Endothelial cell of umbilical vein (primary cell): ENCODE measurements at regions not wholly inside any gene's neighbourhood (a gene's known extent, or its start where the extent isn't known, plus 50 kb on each side); places are given as distances from the start of the nearest gene placed in this dataset.

ENCODE experiments used
- BruUV-seq: library from RNA; stranded (reverse); fragments of 400-500 nt; replicated peaks from 2 replicates; lab custom pipeline; 2021; lab: Mats Ljungman, UMichigan
- CTCF ChIA-PET: fragments of 300-600, 350-600 bp; sonication (Branson Sonifier 250); formaldehyde crosslinking; loops from one replicate; lab custom pipeline; 2021; ENCODE audit warnings: antibody characterized with exemption, inconsistent platforms; lab: Charles Lee
- POLR2A ChIA-PET: fragments of 300-600, 350-600 bp; sonication (Branson Sonifier 250); formaldehyde crosslinking; loops from one replicate; lab custom pipeline; 2021; ENCODE audit warnings: antibody characterized with exemption, inconsistent platforms; lab: Charles Lee
- DNase-seq: peaks from one replicate; pipeline ENCODE4 v3.0.0-alpha.2; 2011; ENCODE audit warnings: low read depth, low spot score
- FAIRE-seq: peaks from 2 replicates; lab custom pipeline; 2011; peaks lifted over from hg19 to GRCh38; lab: Jason Lieb, UNC
- H2AFZ ChIP-seq: 2 replicates; pipeline ENCODE4 v1.6.0; 2012; ENCODE audit warnings: low read depth, low read length, control low read depth, inconsistent platforms
- H3K27ac ChIP-seq: 2 replicates; pipeline ENCODE4 v1.5.1; 2011; ENCODE audit warnings: low read depth, mild to moderate bottlenecking, control low read depth, low read length, moderate library complexity; ENCODE audit not compliant: insufficient read depth
- H3K27me3 ChIP-seq, 2 experiments: 2 replicates each; pipeline versions ENCODE4 v1.6.0 to v1.6.1; 2011; ENCODE audit warnings: low read length in 2 of 2, mixed read lengths in 1 of 2; ENCODE audit not compliant: control insufficient read depth in 2 of 2, insufficient read depth in 2 of 2
- H3K36me3 ChIP-seq, 2 experiments: 2 replicates in 1 of 2; 3 replicates in 1 of 2; pipeline ENCODE4 v1.5.1; 2011; ENCODE audit warnings: low read length in 2 of 2, mild to moderate bottlenecking in 1 of 2, moderate library complexity in 1 of 2; ENCODE audit not compliant: control insufficient read depth in 2 of 2, insufficient read depth in 2 of 2; ENCODE audit errors: extremely low read depth in 1 of 2
- H3K4me1 ChIP-seq: 3 replicates; pipeline ENCODE4 v1.5.1; 2011; ENCODE audit warnings: mild to moderate bottlenecking, low read length; ENCODE audit not compliant: control insufficient read depth, insufficient read depth; ENCODE audit errors: extremely low read depth
- H3K4me2 ChIP-seq: 2 replicates; pipeline ENCODE4 v1.6.1; 2011; ENCODE audit warnings: low read length, control low read depth, mixed read lengths; ENCODE audit not compliant: insufficient read depth
- H3K4me3 ChIP-seq, 3 experiments: fragments of 200-600 bp in 1 of 3; sonication (generic), shearing (Covaris generic) in 1 of 3; replicated peaks in 1 of 3; 2 replicates each; pipeline ENCODE4 v1.5.1; 2011 to 2016; ENCODE audit warnings: control low read depth in 3 of 3, low read length in 3 of 3, mild to moderate bottlenecking in 2 of 3, inconsistent platforms in 1 of 3, low read depth in 1 of 3, moderate library complexity in 1 of 3; ENCODE audit not compliant: insufficient read depth in 1 of 3
- H3K79me2 ChIP-seq: 2 replicates; pipeline ENCODE4 v1.6.0; 2012; ENCODE audit warnings: low read length, inconsistent platforms; ENCODE audit not compliant: control insufficient read depth, insufficient read depth
- H3K9ac ChIP-seq: replicated peaks from 2 replicates; pipeline ENCODE3; 2011; ENCODE audit warnings: low read length, control low read depth; ENCODE audit not compliant: insufficient read depth; ENCODE audit errors: extremely low read depth
- H3K9me1 ChIP-seq: replicated peaks from 3 replicates; pipeline ENCODE4 v1.6.0; 2011; ENCODE audit warnings: mild to moderate bottlenecking, low read length; ENCODE audit not compliant: control insufficient read depth, insufficient read depth; ENCODE audit errors: extremely low read depth
- H3K9me3 ChIP-seq: replicated peaks from 2 replicates; pipeline ENCODE4 v1.5.1; 2012; ENCODE audit warnings: low read length, inconsistent platforms; ENCODE audit not compliant: control insufficient read depth, insufficient read depth
- H4K20me1 ChIP-seq: replicated peaks from 2 replicates; pipeline ENCODE3; 2011; ENCODE audit warnings: mild to moderate bottlenecking, low read length; ENCODE audit not compliant: control insufficient read depth, insufficient read depth; ENCODE audit errors: extremely low read depth
- EZH2 ChIP-seq: IDR thresholded peaks from 2 replicates; pipeline ENCODE4 v1.6.1; 2012; ENCODE audit warnings: borderline replicate concordance, low read depth, mild to moderate bottlenecking, moderate library complexity, low read length, inconsistent platforms; ENCODE audit not compliant: severe bottlenecking
- MAX ChIP-seq: IDR thresholded peaks from 2 replicates; pipeline ENCODE4 v1.6.1; 2011; ENCODE audit not compliant: insufficient read depth, insufficient read length
- MYC ChIP-seq: IDR thresholded peaks from one replicate; pipeline ENCODE4 v1.6.1; 2011; ENCODE audit warnings: mild to moderate bottlenecking, low read depth, low read length
- POLR2A ChIP-seq: IDR thresholded peaks from 2 replicates; pipeline ENCODE4 v1.6.1; 2012; ENCODE audit warnings: low read depth, mild to moderate bottlenecking, control low read depth, low read length
- POLR2AphosphoS5 ChIP-seq: IDR thresholded peaks from 2 replicates; pipeline ENCODE4 v1.6.1; 2012; ENCODE audit warnings: low read depth, mild to moderate bottlenecking, control low read depth, low read length, moderate library complexity; ENCODE audit not compliant: insufficient read depth
- dilution Hi-C: fragments of 300-500 bp; cut with MboI; formaldehyde crosslinking; loops from one replicate; pipeline ENCODE4 v1.15.0; 2019; ENCODE audit warnings: low sequenced_read_pairs; ENCODE audit not compliant: extremely low pct_ligation_motif_present
- intact Hi-C: fragments of 100-400 bp; cut with micrococcal nuclease; formaldehyde crosslinking; loops from one replicate; pipeline ENCODE4 v1.10.0; 2022
- TF ChIP-seq, protein P1 (sequence below), 2 donors: IDR thresholded peaks; 1 replicate in 1 of 2; 2 replicates in 1 of 2; pipeline ENCODE4 v1.5.1; 2011; ENCODE audit warnings: low read length in 2 of 2, mild to moderate bottlenecking in 2 of 2, moderate library complexity in 2 of 2, control low read depth in 1 of 2, inconsistent platforms in 1 of 2, low read depth in 1 of 2; ENCODE audit not compliant: insufficient read depth in 1 of 2; ENCODE audit errors: extremely low read depth in 1 of 2

- dilution Hi-C loops (no loop called here), intact Hi-C loops (loop anchor here (1.0 to 10.0 kb wide), 6 partner anchors 56 to 972 kb away; no protein-coding TSS in a partner anchor)
- Histone ChIP-seq H3K9me3 (no peaks in the 10 kb centered on the region), H3K4me2 (peak overlapping the region; percentile 85), H3K4me3 (peak overlapping the region in 2 of 3 experiments; percentile 21 to 57), H3K27me3 (no peaks in the 10 kb centered on the region), H3K9ac (no peak overlapping the region), H3K9me1 (no peaks in the 10 kb centered on the region), H3K27ac (peak overlapping the region; percentile 21), H3K36me3 (peaks cover 0 to 4% of the 10 kb centered on the region in 2 experiments), H3K4me1 (peaks cover 8% of the 10 kb centered on the region), H2AFZ (peak overlapping the region; percentile 28), H3K79me2 (no peaks in the 10 kb centered on the region), H4K20me1 (no peaks in the 10 kb centered on the region)
- ChIA-PET POLR2A (no interaction called here), CTCF (interaction anchor here (0.6 to 1.9 kb wide), 43 partner anchors 9 to 978 kb away, joined by 3 to 72 read pairs (median 4); partner anchors contain the start of gene MYCN)
- DNase-seq (peak; percentile 86), FAIRE-seq (peak; percentile 83)
- no TSS peak for BruUV-seq
- TF ChIP-seq, protein P1, sequence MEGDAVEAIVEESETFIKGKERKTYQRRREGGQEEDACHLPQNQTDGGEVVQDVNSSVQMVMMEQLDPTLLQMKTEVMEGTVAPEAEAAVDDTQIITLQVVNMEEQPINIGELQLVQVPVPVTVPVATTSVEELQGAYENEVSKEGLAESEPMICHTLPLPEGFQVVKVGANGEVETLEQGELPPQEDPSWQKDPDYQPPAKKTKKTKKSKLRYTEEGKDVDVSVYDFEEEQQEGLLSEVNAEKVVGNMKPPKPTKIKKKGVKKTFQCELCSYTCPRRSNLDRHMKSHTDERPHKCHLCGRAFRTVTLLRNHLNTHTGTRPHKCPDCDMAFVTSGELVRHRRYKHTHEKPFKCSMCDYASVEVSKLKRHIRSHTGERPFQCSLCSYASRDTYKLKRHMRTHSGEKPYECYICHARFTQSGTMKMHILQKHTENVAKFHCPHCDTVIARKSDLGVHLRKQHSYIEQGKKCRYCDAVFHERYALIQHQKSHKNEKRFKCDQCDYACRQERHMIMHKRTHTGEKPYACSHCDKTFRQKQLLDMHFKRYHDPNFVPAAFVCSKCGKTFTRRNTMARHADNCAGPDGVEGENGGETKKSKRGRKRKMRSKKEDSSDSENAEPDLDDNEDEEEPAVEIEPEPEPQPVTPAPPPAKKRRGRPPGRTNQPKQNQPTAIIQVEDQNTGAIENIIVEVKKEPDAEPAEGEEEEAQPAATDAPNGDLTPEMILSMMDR (IDR thresholded peaks at IDR 0.05; ENCODE audit: extremely low read depth in 1 of 2, insufficient read depth in 1 of 2, low read depth in 1 of 2, low read length in 2 of 2) = peak; percentile 80 to 98
- TF ChIP-seq POLR2A (no peak), EZH2 (no peak), MAX (no peak), MYC (no peak), POLR2AphosphoS5 (no peak)
Measured at GRCh38 chr2:16608661-16609643, 56.7 kb downstream of the CYRIA start.
